Endothelial cell of umbilical vein (primary cell): ENCODE measurements at regions not wholly inside any gene's neighbourhood (a gene's known extent, or its start where the extent isn't known, plus 50 kb on each side); places are given as distances from the start of the nearest gene placed in this dataset.

Source experiments
- BruUV-seq: library from RNA; stranded (reverse); fragments of 400-500 nt; replicated peaks from 2 replicates; lab custom pipeline; 2021; lab: Mats Ljungman, UMichigan
- CTCF ChIA-PET: fragments of 300-600, 350-600 bp; sonication (Branson Sonifier 250); formaldehyde crosslinking; loops from one replicate; lab custom pipeline; 2021; ENCODE audit warnings: antibody characterized with exemption, inconsistent platforms; lab: Charles Lee
- POLR2A ChIA-PET: fragments of 300-600, 350-600 bp; sonication (Branson Sonifier 250); formaldehyde crosslinking; loops from one replicate; lab custom pipeline; 2021; ENCODE audit warnings: antibody characterized with exemption, inconsistent platforms; lab: Charles Lee
- DNase-seq: peaks from one replicate; pipeline ENCODE4 v3.0.0-alpha.2; 2011; ENCODE audit warnings: low read depth, low spot score
- FAIRE-seq: peaks from 2 replicates; lab custom pipeline; 2011; peaks lifted over from hg19 to GRCh38; lab: Jason Lieb, UNC
- H2AFZ ChIP-seq: 2 replicates; pipeline ENCODE4 v1.6.0; 2012; ENCODE audit warnings: low read depth, low read length, control low read depth, inconsistent platforms
- H3K27ac ChIP-seq: 2 replicates; pipeline ENCODE4 v1.5.1; 2011; ENCODE audit warnings: low read depth, mild to moderate bottlenecking, control low read depth, low read length, moderate library complexity; ENCODE audit not compliant: insufficient read depth
- H3K27me3 ChIP-seq, 2 experiments: 2 replicates each; pipeline versions ENCODE4 v1.6.0 to v1.6.1; 2011; ENCODE audit warnings: low read length in 2 of 2, mixed read lengths in 1 of 2; ENCODE audit not compliant: control insufficient read depth in 2 of 2, insufficient read depth in 2 of 2
- H3K36me3 ChIP-seq, 2 experiments: 2 replicates in 1 of 2; 3 replicates in 1 of 2; pipeline ENCODE4 v1.5.1; 2011; ENCODE audit warnings: low read length in 2 of 2, mild to moderate bottlenecking in 1 of 2, moderate library complexity in 1 of 2; ENCODE audit not compliant: control insufficient read depth in 2 of 2, insufficient read depth in 2 of 2; ENCODE audit errors: extremely low read depth in 1 of 2
- H3K4me1 ChIP-seq: 3 replicates; pipeline ENCODE4 v1.5.1; 2011; ENCODE audit warnings: mild to moderate bottlenecking, low read length; ENCODE audit not compliant: control insufficient read depth, insufficient read depth; ENCODE audit errors: extremely low read depth
- H3K4me2 ChIP-seq: 2 replicates; pipeline ENCODE4 v1.6.1; 2011; ENCODE audit warnings: low read length, control low read depth, mixed read lengths; ENCODE audit not compliant: insufficient read depth
- H3K4me3 ChIP-seq, 3 experiments: fragments of 200-600 bp in 1 of 3; sonication (generic), shearing (Covaris generic) in 1 of 3; replicated peaks in 1 of 3; 2 replicates each; pipeline ENCODE4 v1.5.1; 2011 to 2016; ENCODE audit warnings: control low read depth in 3 of 3, low read length in 3 of 3, mild to moderate bottlenecking in 2 of 3, inconsistent platforms in 1 of 3, low read depth in 1 of 3, moderate library complexity in 1 of 3; ENCODE audit not compliant: insufficient read depth in 1 of 3
- H3K79me2 ChIP-seq: 2 replicates; pipeline ENCODE4 v1.6.0; 2012; ENCODE audit warnings: low read length, inconsistent platforms; ENCODE audit not compliant: control insufficient read depth, insufficient read depth
- H3K9ac ChIP-seq: replicated peaks from 2 replicates; pipeline ENCODE3; 2011; ENCODE audit warnings: low read length, control low read depth; ENCODE audit not compliant: insufficient read depth; ENCODE audit errors: extremely low read depth
- H3K9me1 ChIP-seq: replicated peaks from 3 replicates; pipeline ENCODE4 v1.6.0; 2011; ENCODE audit warnings: mild to moderate bottlenecking, low read length; ENCODE audit not compliant: control insufficient read depth, insufficient read depth; ENCODE audit errors: extremely low read depth
- H3K9me3 ChIP-seq: replicated peaks from 2 replicates; pipeline ENCODE4 v1.5.1; 2012; ENCODE audit warnings: low read length, inconsistent platforms; ENCODE audit not compliant: control insufficient read depth, insufficient read depth
- H4K20me1 ChIP-seq: replicated peaks from 2 replicates; pipeline ENCODE3; 2011; ENCODE audit warnings: mild to moderate bottlenecking, low read length; ENCODE audit not compliant: control insufficient read depth, insufficient read depth; ENCODE audit errors: extremely low read depth
- EZH2 ChIP-seq: IDR thresholded peaks from 2 replicates; pipeline ENCODE4 v1.6.1; 2012; ENCODE audit warnings: borderline replicate concordance, low read depth, mild to moderate bottlenecking, moderate library complexity, low read length, inconsistent platforms; ENCODE audit not compliant: severe bottlenecking
- FOS ChIP-seq: IDR thresholded peaks from 2 replicates; pipeline ENCODE4 v1.6.1; 2011; ENCODE audit warnings: mild to moderate bottlenecking, low read length, moderate library complexity, borderline replicate concordance; ENCODE audit not compliant: insufficient read depth
- GATA2 ChIP-seq: IDR thresholded peaks from 2 replicates; pipeline ENCODE4 v1.7.0; 2011; ENCODE audit warnings: low read depth, mild to moderate bottlenecking, moderate library complexity, mixed read lengths, low read length; ENCODE audit not compliant: insufficient read length, insufficient read depth
- JUN ChIP-seq: IDR thresholded peaks from 2 replicates; pipeline ENCODE4 v1.6.1; 2011; ENCODE audit warnings: borderline replicate concordance, low read depth; ENCODE audit not compliant: insufficient read length, insufficient read depth
- MYC ChIP-seq: IDR thresholded peaks from one replicate; pipeline ENCODE4 v1.6.1; 2011; ENCODE audit warnings: mild to moderate bottlenecking, low read depth, low read length
- POLR2A ChIP-seq: IDR thresholded peaks from 2 replicates; pipeline ENCODE4 v1.6.1; 2012; ENCODE audit warnings: low read depth, mild to moderate bottlenecking, control low read depth, low read length
- POLR2AphosphoS5 ChIP-seq: IDR thresholded peaks from 2 replicates; pipeline ENCODE4 v1.6.1; 2012; ENCODE audit warnings: low read depth, mild to moderate bottlenecking, control low read depth, low read length, moderate library complexity; ENCODE audit not compliant: insufficient read depth
- dilution Hi-C: fragments of 300-500 bp; cut with MboI; formaldehyde crosslinking; loops from one replicate; pipeline ENCODE4 v1.15.0; 2019; ENCODE audit warnings: low sequenced_read_pairs; ENCODE audit not compliant: extremely low pct_ligation_motif_present
- intact Hi-C: fragments of 100-400 bp; cut with micrococcal nuclease; formaldehyde crosslinking; loops from one replicate; pipeline ENCODE4 v1.10.0; 2022
- TF ChIP-seq, protein P1 (sequence below), 2 donors: IDR thresholded peaks; 1 replicate in 1 of 2; 2 replicates in 1 of 2; pipeline ENCODE4 v1.5.1; 2011; ENCODE audit warnings: low read length in 2 of 2, mild to moderate bottlenecking in 2 of 2, moderate library complexity in 2 of 2, control low read depth in 1 of 2, inconsistent platforms in 1 of 2, low read depth in 1 of 2; ENCODE audit not compliant: insufficient read depth in 1 of 2; ENCODE audit errors: extremely low read depth in 1 of 2
- TF ChIP-seq, protein P2 (sequence below): IDR thresholded peaks from 2 replicates; pipeline ENCODE4 v1.6.1; 2011; ENCODE audit not compliant: insufficient read depth, insufficient read length

DNA sequence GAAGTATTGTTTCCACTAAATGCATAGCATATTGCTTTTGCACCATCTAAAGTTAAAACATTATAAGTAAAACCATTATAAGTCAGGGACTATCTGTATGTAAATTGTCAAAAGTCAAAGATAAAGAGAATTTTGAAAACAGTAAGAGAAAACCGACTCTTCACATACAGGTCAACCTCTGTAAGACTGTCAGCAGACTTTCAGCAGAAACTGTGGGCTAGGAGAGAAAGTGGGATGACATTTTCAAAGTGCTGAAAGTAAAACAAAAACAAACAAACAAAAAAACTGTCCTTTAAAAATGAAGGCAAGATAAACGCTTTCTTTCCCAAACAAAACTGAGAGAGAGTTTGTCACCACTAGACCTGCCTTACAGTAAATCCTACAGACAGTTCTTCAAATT, 122.9 kb upstream of the ID2 start:
- H3K79me2 ChIP-seq: no peaks in the 10 kb centered on the region
- no peaks in the 10 kb centered on the region for H3K4me1 ChIP-seq
- intact Hi-C loops: no loop called here
- H3K9ac ChIP-seq: no peak overlapping the region
- FAIRE-seq (no peak), DNase-seq (no peak)
- no peak overlapping the region for H3K27ac ChIP-seq
- no peaks in the 10 kb centered on the region for H3K27me3 ChIP-seq
- no TSS peak for BruUV-seq
- CTCF ChIA-PET: no interaction called here
- H3K36me3 ChIP-seq: no peaks in the 10 kb centered on the region
- POLR2A ChIA-PET: no interaction called here
- no peak overlapping the region for H3K4me2 ChIP-seq
- TF ChIP-seq POLR2A: no peak
- TF ChIP-seq, protein P1, sequence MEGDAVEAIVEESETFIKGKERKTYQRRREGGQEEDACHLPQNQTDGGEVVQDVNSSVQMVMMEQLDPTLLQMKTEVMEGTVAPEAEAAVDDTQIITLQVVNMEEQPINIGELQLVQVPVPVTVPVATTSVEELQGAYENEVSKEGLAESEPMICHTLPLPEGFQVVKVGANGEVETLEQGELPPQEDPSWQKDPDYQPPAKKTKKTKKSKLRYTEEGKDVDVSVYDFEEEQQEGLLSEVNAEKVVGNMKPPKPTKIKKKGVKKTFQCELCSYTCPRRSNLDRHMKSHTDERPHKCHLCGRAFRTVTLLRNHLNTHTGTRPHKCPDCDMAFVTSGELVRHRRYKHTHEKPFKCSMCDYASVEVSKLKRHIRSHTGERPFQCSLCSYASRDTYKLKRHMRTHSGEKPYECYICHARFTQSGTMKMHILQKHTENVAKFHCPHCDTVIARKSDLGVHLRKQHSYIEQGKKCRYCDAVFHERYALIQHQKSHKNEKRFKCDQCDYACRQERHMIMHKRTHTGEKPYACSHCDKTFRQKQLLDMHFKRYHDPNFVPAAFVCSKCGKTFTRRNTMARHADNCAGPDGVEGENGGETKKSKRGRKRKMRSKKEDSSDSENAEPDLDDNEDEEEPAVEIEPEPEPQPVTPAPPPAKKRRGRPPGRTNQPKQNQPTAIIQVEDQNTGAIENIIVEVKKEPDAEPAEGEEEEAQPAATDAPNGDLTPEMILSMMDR (IDR thresholded peaks at IDR 0.05; ENCODE audit: extremely low read depth in 1 of 2, insufficient read depth in 1 of 2, low read depth in 1 of 2, low read length in 2 of 2): no peak
- no peak for TF ChIP-seq FOS
- no peak for TF ChIP-seq POLR2AphosphoS5
- TF ChIP-seq MYC: no peak
- TF ChIP-seq EZH2: no peak
- TF ChIP-seq, protein P2, sequence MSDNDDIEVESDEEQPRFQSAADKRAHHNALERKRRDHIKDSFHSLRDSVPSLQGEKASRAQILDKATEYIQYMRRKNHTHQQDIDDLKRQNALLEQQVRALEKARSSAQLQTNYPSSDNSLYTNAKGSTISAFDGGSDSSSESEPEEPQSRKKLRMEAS: no peak
- TF ChIP-seq JUN: no peak
- no peak for TF ChIP-seq GATA2
- H2AFZ ChIP-seq: no peak overlapping the region
- dilution Hi-C loops: no loop called here
- H3K9me1 ChIP-seq: no peaks in the 10 kb centered on the region
- H4K20me1 ChIP-seq: no peaks in the 10 kb centered on the region
- H3K4me3 ChIP-seq: no peak overlapping the region
- no peaks in the 10 kb centered on the region for H3K9me3 ChIP-seq
